Nucleus accumbens (tissue), 56 donors: ENCODE measurements at regions not wholly inside any gene's neighbourhood (a gene's known extent, or its start where the extent isn't known, plus 50 kb on each side); places are given as distances from the start of the nearest gene placed in this dataset.

Experiments
- DNase-seq, 56 donors: peaks; one replicate each; lab custom pipeline; 2025; lab: John Stamatoyannopoulos, UW

DNA sequence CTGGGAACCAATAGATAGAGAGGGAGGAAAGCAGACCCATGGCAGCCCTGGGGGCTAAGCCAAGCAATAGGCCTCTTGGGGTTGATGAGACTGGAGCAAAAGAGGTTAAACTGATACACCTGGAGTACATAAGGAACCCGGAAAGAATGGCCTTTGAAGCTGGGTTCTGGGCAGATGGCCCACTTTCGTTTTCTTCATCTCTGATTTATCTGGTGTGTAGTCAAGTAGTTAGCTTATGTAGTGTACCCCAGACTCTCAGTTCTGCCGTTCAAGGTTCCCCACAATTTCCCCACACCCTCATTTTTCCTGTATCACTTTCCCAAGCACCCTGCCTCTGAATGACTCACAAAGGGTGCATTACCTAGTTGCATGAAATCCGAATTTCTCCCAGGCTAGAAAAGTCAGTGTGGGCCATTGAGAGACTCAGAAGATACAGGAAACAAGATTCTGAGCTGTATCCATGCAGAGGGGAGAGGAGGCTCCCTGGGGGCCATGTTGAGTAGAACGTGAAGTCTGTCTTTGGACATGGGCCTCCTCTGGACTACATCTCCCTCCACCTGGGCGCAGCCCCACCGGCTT is 235.0 kb downstream of the LOXHD1 start:
- DNase-seq, result no peak

DNA sequence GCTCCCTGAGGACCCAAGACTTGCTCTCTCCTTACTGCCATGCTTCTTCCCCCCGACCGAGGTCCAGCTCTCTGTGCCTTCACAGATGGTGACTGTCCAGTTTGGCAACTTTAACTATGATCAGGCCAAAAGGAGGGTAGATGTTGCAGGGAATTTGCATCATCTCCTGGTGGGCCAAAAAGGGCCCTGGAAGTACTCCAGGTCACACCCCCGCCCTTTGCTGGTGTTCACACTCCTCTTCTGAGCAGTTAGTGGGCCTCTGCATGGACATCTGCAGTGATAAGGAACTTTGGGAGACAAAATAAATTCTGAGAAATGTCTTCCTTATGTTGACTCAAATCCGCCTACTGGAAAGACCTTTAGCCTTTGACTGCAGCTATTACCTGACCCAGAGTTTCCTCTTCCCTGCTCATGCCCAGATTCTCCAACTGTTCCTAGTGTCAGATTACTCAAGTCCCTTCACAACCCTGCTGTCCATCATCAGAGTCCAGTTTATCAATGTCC is 234.4 kb downstream of the LOXHD1 start:
- DNase-seq, result no peak

DNA sequence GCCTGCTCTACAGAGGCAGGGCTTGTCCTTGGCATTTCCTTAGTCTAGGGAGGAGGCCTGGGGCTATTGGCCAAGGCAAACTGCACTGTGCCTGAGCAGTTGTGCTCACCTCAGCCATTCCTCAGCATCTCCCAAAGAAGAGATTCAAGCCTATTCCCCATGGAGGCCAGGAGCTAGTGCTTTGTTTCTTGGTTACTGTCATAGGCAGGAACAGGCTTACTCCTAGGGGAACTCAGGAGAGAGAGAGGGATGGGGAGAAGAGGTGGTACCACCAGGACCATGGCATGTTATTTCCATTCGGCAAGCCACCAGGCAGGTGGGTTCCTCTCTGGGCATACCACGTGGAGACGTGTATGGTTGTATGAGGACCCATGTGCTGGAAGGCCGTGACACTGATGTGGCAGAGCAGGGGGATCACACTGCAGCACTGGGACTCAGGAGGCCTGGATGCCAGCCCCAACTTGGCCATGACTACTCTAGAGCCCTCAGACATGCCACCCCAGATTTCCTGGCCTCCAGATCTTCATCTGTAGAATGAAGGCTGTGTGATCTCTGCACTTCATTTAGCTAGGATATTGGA is 233.7 kb downstream of the LOXHD1 start:
- DNase-seq, result no peak

DNA sequence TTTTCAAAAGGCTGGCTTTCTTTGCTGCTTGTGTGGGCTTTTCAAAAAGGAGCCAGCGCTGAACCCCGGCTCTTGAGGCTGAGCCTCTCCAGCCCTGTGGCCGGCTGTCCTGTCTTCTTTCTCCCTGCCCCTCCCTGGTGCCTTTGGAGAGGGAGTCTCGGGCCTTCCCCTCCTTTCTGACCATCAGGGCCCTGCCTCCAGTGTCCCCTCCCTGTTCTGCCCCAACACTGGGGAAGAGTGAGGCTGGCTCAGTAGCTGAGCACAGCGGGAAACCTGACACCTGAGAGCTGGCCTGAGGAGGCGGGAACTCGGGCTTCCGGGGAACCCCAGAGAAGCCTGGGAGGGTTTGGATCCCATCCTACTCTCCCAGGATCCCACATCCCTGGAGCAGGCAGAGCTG is 232.1 kb downstream of the LOXHD1 start:
- no peak for DNase-seq

DNA sequence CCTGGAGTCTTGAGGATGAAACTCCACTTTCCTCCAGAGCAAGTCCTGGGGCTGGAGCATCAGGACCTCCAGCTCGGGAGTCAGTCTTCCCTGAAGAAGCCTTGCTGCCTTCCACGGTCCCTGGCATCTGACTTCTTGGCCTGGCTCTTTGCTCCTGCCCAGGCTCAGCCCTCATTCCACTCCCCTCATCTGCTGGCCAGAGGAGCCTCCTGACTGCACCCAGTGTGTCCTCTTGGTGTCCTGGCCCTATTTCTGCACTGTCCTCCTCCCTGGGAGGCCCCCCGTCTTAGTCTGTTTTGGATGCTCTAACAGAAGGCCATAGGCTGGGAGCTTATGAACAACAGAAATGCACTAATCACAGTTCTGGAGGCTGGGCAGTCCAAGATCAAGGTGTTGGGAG is 231.5 kb downstream of the LOXHD1 start:
- DNase-seq, result no peak

DNA sequence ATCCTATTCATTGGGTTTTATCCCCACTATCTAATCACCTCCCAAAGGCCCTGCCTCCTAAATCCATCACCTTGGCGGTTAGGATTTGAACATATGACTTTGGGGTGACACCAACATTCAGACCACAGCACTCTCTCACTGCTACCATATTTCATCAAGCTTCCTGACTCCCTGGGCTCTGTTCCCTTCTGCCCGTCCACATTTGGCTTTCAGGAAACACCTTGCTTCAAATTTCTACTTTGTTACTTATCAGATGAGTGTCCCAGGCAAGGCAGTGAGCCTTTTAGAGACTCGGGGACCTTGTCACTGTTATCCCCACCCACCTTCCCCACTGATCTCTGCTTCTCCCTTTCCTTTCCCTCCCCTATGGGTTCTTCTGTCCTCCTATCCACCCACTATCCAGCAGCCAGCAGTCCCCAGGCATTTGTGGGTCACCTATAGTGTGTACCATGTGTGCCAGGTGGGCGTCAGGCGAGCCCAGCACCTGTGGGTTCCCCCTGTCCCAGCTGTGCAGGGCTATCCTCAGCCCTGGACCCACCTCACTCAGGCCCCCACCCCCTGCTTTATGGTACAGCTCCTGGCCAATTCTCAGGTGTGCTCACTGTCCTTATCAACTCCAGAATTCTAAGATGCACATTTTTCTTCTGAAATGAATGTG is 230.9 kb downstream of the LOXHD1 start:
- DNase-seq, result no peak

DNA sequence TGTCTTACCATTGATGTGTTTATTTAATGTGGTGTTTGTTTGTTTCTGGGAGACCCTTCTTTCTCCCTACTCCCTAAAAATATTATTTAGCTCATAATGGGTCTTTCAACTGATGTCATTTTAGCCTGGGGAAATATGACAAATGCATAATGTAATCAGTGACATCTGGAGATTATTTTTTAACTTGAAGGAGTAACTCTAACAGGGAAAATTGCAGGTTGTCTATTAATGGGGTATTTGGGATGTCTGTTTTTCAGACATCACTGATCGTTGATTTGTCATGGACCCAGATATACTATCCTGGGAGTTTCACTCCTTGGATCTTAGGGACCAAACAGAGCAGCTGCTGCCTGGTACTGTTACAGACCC is 230.4 kb downstream of the LOXHD1 start:
- no peak for DNase-seq
